ENCODE measurements at regions not wholly inside any gene's neighbourhood (a gene's known extent, or its start where the extent isn't known, plus 50 kb on each side); places are given as distances from the start of the nearest gene placed in this dataset.

DNA sequence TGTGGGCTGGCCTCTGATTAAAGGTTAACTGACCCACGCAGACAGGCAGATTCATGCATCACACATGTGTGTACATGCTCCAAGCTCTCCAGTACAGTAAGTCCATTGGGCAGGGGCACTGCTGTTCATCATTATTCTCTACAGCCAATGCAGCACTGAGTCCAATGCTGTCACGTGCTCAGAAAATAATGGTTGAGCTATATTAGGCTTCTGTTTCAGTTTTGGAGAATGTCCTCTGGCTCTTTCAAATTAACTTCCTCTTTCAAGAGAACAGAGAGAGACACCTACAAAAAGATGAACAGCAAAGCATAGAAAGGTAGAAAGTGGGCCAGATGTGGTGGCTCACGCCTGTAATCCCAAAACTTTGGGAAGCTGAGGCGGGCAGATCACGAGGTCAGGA, 202.6 kb downstream of the MEX3B start:
- no peak overlapping the region for H2AFZ ChIP-seq (replicated peaks)
- H3K9ac ChIP-seq, result no peak overlapping the region
- Mint-ChIP-seq H3K36me3 (no peaks in the 10 kb centered on the region), H3K9me3 (no peaks in the 10 kb centered on the region), H3K4me1 (peaks cover 2% of the 10 kb centered on the region), H3K4me3 (no peak overlapping the region), H3K27me3 (ENCODE audit: insufficient read depth, low read depth) (no peaks in the 10 kb centered on the region), H3K27ac (no peak overlapping the region)
- H3K4me2 ChIP-seq, result no peak overlapping the region
- TF ChIP-seq CTCF (IDR thresholded peaks at IDR 0.05) (no peak), EZH2 (IDR thresholded peaks at IDR 0.05) (no peak), EZH2phosphoT487 (IDR thresholded peaks at IDR 0.05) (no peak)
- peaks cover 9% of the 10 kb centered on the region for H4K20me1 ChIP-seq (ENCODE audit: low read depth)
- H3K27ac ChIP-seq, result no peak overlapping the region
- H3K4me1 ChIP-seq, result no peaks in the 10 kb centered on the region
- H3K27me3 ChIP-seq, result no peaks in the 10 kb centered on the region
- H3K4me3 ChIP-seq, result no peak overlapping the region
- no peaks in the 10 kb centered on the region for H3K79me2 ChIP-seq (ENCODE audit: low read depth)
- peaks cover 1% of the 10 kb centered on the region for H3F3A ChIP-seq (ENCODE audit: low read depth)
- no peaks in the 10 kb centered on the region for H3K9me3 ChIP-seq (ENCODE audit: low read depth)
- H3K36me3 ChIP-seq, result no peaks in the 10 kb centered on the region
- no peak for DNase-seq (ENCODE audit: low spot score)

GRCh38 chr15:81839387-81839786, 206.4 kb downstream of the MEX3B start:
- H3K36me3 Mint-ChIP-seq, result no peaks in the 10 kb centered on the region
- Histone ChIP-seq H3K4me2 (no peak overlapping the region), H4K20me1 (ENCODE audit: low read depth) (peaks cover 11% of the 10 kb centered on the region), H3K27ac (no peak overlapping the region), H3K9me3 (ENCODE audit: low read depth) (no peaks in the 10 kb centered on the region), H3K36me3 (no peaks in the 10 kb centered on the region), H2AFZ (replicated peaks) (no peak overlapping the region), H3K4me1 (peaks cover 4% of the 10 kb centered on the region), H3K79me2 (ENCODE audit: low read depth) (no peaks in the 10 kb centered on the region), H3K9ac (no peak overlapping the region), H3K27me3 (no peaks in the 10 kb centered on the region), H3K4me3 (no peak overlapping the region), H3F3A (ENCODE audit: low read depth) (peaks cover 23% of the 10 kb centered on the region)
- no peak overlapping the region for H3K4me3 Mint-ChIP-seq
- H3K27me3 Mint-ChIP-seq (ENCODE audit: insufficient read depth, low read depth), result no peaks in the 10 kb centered on the region
- H3K4me1 Mint-ChIP-seq, result peaks cover 4% of the 10 kb centered on the region
- H3K9me3 Mint-ChIP-seq, result no peaks in the 10 kb centered on the region
- DNase-seq (ENCODE audit: low spot score), result no peak
- no peak overlapping the region for H3K27ac Mint-ChIP-seq
- no peak for TF ChIP-seq CTCF (IDR thresholded peaks at IDR 0.05)
- TF ChIP-seq EZH2 (IDR thresholded peaks at IDR 0.05), result no peak
- no peak for TF ChIP-seq EZH2phosphoT487 (IDR thresholded peaks at IDR 0.05)

DNA sequence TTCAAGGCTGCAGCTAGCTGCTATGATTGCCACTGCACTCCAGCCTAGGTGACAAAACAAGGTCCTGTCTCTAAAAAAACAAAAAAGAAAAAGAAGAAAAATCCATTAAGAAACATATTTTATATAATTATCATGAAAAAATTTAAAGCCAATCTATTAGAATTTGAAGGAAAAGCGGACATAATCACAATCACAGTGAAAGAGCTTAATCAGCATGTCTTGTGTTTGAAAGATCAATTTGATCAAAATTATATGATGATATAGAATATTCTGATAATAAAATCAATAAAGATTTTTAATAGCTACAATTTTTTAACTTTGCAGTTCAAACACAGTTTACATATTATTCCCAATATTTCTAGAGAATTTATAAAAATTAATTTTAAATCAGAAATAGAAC, 210.1 kb downstream of the MEX3B start:
- no peaks in the 10 kb centered on the region for H3K36me3 ChIP-seq
- H3K27me3 Mint-ChIP-seq (ENCODE audit: insufficient read depth, low read depth), result no peaks in the 10 kb centered on the region
- no peak overlapping the region for H3K27ac Mint-ChIP-seq
- H3K27ac ChIP-seq, result no peak overlapping the region
- no peak for DNase-seq (ENCODE audit: low spot score)
- no peaks in the 10 kb centered on the region for H3K27me3 ChIP-seq
- no peak overlapping the region for H3K4me2 ChIP-seq
- H2AFZ ChIP-seq (replicated peaks), result no peak overlapping the region
- H3K36me3 Mint-ChIP-seq, result no peaks in the 10 kb centered on the region
- H3F3A ChIP-seq (ENCODE audit: low read depth), result peaks cover 23% of the 10 kb centered on the region
- no peaks in the 10 kb centered on the region for H3K9me3 ChIP-seq (ENCODE audit: low read depth)
- H3K4me1 Mint-ChIP-seq, result peaks cover 4% of the 10 kb centered on the region
- no peaks in the 10 kb centered on the region for H3K79me2 ChIP-seq (ENCODE audit: low read depth)
- H3K4me3 Mint-ChIP-seq, result no peak overlapping the region
- H4K20me1 ChIP-seq (ENCODE audit: low read depth), result peaks cover 4% of the 10 kb centered on the region
- no peak overlapping the region for H3K4me3 ChIP-seq
- no peak overlapping the region for H3K9ac ChIP-seq
- H3K9me3 Mint-ChIP-seq, result no peaks in the 10 kb centered on the region
- TF ChIP-seq EZH2phosphoT487 (IDR thresholded peaks at IDR 0.05) (no peak), CTCF (IDR thresholded peaks at IDR 0.05) (no peak), EZH2 (IDR thresholded peaks at IDR 0.05) (no peak)
- peaks cover 4% of the 10 kb centered on the region for H3K4me1 ChIP-seq

Data from neural progenitor cell (in vitro differentiated cells).